Adrenal gland (tissue), 9 donors: ENCODE measurements at regions not wholly inside any gene's neighbourhood (a gene's known extent, or its start where the extent isn't known, plus 50 kb on each side); places are given as distances from the start of the nearest gene placed in this dataset.

Experiments
- DNase-seq, 7 donors: peaks; one replicate each; pipeline ENCODE4 v3.0.0-alpha.2; 2019 to 2020
- H3K27ac ChIP-seq, 5 donors: fragments of 200-600 bp; sonication (generic) in 4 of 5; 1 replicate in 3 of 5; 2 replicates in 2 of 5; pipeline versions ENCODE4 v1.5.1 to v1.8.0; 2016 to 2020; ENCODE audit warnings: mild to moderate bottlenecking in 1 of 5
- H3K27me3 ChIP-seq: fragments of 200-600 bp; 2 replicates; pipeline ENCODE4 v1.8.0; 2021
- H3K36me3 ChIP-seq, 2 donors: fragments of 200-600 bp; replicated peaks in 1 of 2; 1 replicate in 1 of 2; 2 replicates in 1 of 2; pipeline versions ENCODE4 v1.5.1 to v1.8.0; 2018 to 2022
- H3K4me1 ChIP-seq, 2 donors: fragments of 200-600 bp; replicated peaks in 1 of 2; 1 replicate in 1 of 2; 2 replicates in 1 of 2; pipeline versions ENCODE4 v1.5.1 to v1.8.0; 2018 to 2021
- H3K4me3 ChIP-seq, 4 donors: fragments of 200-600 bp; sonication (generic) in 3 of 4; one replicate each; pipeline ENCODE4 v1.5.1; 2016 to 2018
- H3K9me3 ChIP-seq, 3 donors: fragments of 200-600 bp; sonication (generic) in 1 of 3; replicated peaks in 1 of 3; 1 replicate in 2 of 3; 2 replicates in 1 of 3; pipeline versions ENCODE4 v1.5.1 to v1.8.0; 2016 to 2021
- CTCF ChIP-seq, 6 experiments: fragments of 450-650 bp in 4 of 6; fragments of 200-600 bp in 2 of 6; sonication (generic) in 1 of 6; IDR thresholded peaks; 1 replicate in 5 of 6; 2 replicates in 1 of 6; pipeline versions ENCODE4 v1.5.1 to v1.8.0; 2016 to 2021; ENCODE audit warnings: antibody characterized with exemption in 6 of 6, mild to moderate bottlenecking in 2 of 6, moderate library complexity in 1 of 6
- POLR2A ChIP-seq, 2 donors: fragments of 450-650 bp; IDR thresholded peaks; one replicate each; pipeline ENCODE4 v1.6.1; 2017; ENCODE audit warnings: antibody characterized with exemption in 2 of 2, mild to moderate bottlenecking in 2 of 2, moderate library complexity in 1 of 2
- WGBS, 4 donors: extraction: QIAGEN DNeasy Blood & Tissue Kit in 2 of 4; methylation state at CpG; one replicate each; pipeline versions ENCODE4 v1.1.5 to v1.1.7; 2013 to 2017; 5-methylcytosine and 5-hydroxymethylcytosine counted together
- intact Hi-C, 2 donors: fragments of 100-400 bp; cut with DNase I; formaldehyde crosslinking; loops; one replicate each; pipeline versions ENCODE4 v1.14.1 to v1.15.0; 2022 to 2023
- donor health status: healthy with polysubstance abuse.
- donor health status: Bipolar disorder and iron deficiency.
- donor health status: DM: yes; HTN: yes; CAD: no.
- donor health status: DM: no; HTN: no; CAD: no.
- donor health status: DM: no; HTN: no; CAD: no.

GRCh38 chr4:152081024-152081423 lies 320.2 kb upstream of the GATB start:
- no peak for TF ChIP-seq POLR2A (IDR thresholded peaks at IDR 0.05)
- no peak for TF ChIP-seq CTCF (IDR thresholded peaks at IDR 0.05)
- no peak for DNase-seq
- H3K4me1 ChIP-seq: no peaks in the 10 kb centered on the region
- no peak overlapping the region for H3K27ac ChIP-seq
- no peaks in the 10 kb centered on the region for H3K27me3 ChIP-seq
- H3K36me3 ChIP-seq: no peaks in the 10 kb centered on the region
- intact Hi-C loops: no loop called here
- H3K9me3 ChIP-seq: no peaks in the 10 kb centered on the region
- H3K4me3 ChIP-seq: no peak overlapping the region
- WGBS, 4 donors: 56 to 68% (median 57%) methylated on average over 5 of the region's 5 CpGs

- no peaks in the 10 kb centered on the region for H3K27me3 ChIP-seq
- WGBS, 4 donors: 83 to 94% (median 85%) methylated on average over 6 of the region's 6 CpGs
- TF ChIP-seq CTCF (IDR thresholded peaks at IDR 0.05) (no peak), POLR2A (IDR thresholded peaks at IDR 0.05) (no peak)
- H3K36me3 ChIP-seq: no peaks in the 10 kb centered on the region
- H3K4me1 ChIP-seq: no peaks in the 10 kb centered on the region
- no peak overlapping the region for H3K4me3 ChIP-seq
- intact Hi-C loops: no loop called here
- no peaks in the 10 kb centered on the region for H3K9me3 ChIP-seq
- no peak overlapping the region for H3K27ac ChIP-seq
- DNase-seq: no peak
Measured at GRCh38 chr4:152079543-152080293, 318.9 kb upstream of the GATB start.

- no peaks in the 10 kb centered on the region for H3K27me3 ChIP-seq
- H3K4me1 ChIP-seq: peaks cover 2 to 4% of the 10 kb centered on the region in 2 donors
- TF ChIP-seq POLR2A (IDR thresholded peaks at IDR 0.05) (no peak), CTCF (IDR thresholded peaks at IDR 0.05) (no peak)
- H3K27ac ChIP-seq: no peak overlapping the region
- no peak for DNase-seq
- H3K4me3 ChIP-seq: no peak overlapping the region
- no peaks in the 10 kb centered on the region for H3K9me3 ChIP-seq
- WGBS, 4 donors: 84 to 90% (median 89%) methylated on average over 3 of the region's 3 CpGs
- no peaks in the 10 kb centered on the region for H3K36me3 ChIP-seq
- intact Hi-C loops: no loop called here
Measured at GRCh38 chr4:152079079-152079478, 318.3 kb upstream of the GATB start.

- H3K27me3 ChIP-seq: no peaks in the 10 kb centered on the region
- no peak overlapping the region for H3K27ac ChIP-seq
- intact Hi-C loops: no loop called here
- no peaks in the 10 kb centered on the region for H3K36me3 ChIP-seq
- 63 to 72% (median 68%) methylated on average over 2 of the region's 2 CpGs for WGBS, 4 donors
- no peak overlapping the region for H3K4me3 ChIP-seq
- peaks cover 5 to 13% of the 10 kb centered on the region in 2 donors for H3K4me1 ChIP-seq
- TF ChIP-seq CTCF (IDR thresholded peaks at IDR 0.05): no peak
- TF ChIP-seq POLR2A (IDR thresholded peaks at IDR 0.05): no peak
- H3K9me3 ChIP-seq: no peaks in the 10 kb centered on the region
- DNase-seq: no peak
Measured at GRCh38 chr4:152077582-152077981, 316.8 kb upstream of the GATB start.
